ENCODE measurements at regions not wholly inside any gene's neighbourhood (a gene's known extent, or its start where the extent isn't known, plus 50 kb on each side); places are given as distances from the start of the nearest gene placed in this dataset.
"Not testable (repeated sequence)": the region's sequence is repeated elsewhere in the genome, so short reads cannot be mapped to it uniquely, and the experiment has no call there.

DNA sequence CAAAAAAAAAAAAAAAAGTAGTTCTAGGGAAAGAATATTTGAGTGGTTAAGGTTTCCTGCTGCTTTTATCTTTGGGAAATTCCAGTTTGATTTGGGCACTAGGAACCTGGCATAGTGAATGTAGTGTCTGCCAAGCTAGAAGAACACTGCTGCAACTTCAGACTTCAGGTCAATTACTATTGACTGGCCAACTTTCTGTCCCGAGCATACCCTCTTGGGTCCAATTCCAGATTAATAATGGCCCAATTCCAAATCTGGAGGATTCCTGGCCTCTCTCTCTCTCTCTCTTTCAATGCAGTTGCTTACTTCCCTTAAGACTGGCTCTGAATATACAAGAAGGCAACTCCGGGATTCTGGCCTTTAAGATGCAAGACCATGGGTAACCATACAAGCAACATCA lies 74.9 kb downstream of the ANKEF1 start:
- DNase-seq = no peak

DNA sequence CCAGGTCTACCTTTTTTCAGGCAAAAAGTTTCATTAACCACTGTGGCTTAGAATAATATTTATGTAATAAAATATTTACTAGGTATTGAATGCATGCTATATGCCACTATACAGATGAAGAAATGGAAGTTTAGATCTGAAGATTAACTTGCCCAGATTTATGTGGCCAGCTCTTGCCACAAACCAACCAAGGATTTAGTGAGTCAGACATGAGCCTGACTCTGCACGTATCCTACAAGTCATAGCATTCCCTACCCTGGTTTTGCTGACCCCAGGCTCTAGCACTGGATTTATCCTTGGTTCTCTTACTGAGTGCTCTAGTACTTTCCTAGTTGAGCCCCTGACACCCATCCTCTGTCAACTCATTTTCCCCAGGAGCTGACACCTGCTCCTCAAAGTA lies 75.4 kb downstream of the ANKEF1 start:
- DNase-seq = no peak

DNA sequence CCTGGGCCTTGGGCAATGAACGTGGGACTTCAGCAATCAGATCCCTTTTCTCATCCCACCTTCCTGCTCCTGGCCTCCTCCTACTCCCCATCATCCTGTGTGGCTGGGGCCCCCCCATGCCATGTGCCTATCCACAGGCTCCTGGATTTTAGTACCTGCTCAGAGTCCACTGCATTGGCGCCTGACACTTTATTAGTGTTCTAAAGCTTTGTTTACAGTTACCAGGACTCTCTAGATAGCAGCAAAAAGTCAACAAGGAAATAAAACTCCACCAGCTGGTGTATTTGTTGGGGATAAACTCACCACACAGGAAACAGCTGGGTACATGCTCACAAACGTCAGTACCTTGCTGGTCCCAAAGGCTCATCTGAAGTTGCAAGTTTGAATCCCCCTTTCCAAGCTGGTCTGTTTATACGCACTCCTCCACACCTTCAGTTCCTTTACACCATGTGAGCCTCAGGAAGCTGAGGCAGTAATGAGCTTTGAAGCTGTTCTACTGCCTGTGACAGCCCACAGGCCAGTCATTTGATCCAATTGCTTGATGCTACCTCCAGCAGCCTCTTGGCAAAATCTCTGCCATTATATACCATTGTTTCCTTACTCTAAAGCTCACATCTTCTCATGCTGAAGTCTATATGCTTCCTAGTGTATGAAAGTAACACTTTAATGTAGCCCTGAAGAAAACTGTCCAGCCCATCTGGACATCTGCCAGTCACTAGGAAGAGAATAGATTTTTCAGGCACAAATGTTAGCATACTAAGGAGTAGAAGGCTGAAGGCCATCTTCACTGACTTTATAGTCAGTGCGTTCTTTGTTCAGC lies 76.6 kb downstream of the ANKEF1 start:
- DNase-seq = peak; percentile 86 to 90

DNA sequence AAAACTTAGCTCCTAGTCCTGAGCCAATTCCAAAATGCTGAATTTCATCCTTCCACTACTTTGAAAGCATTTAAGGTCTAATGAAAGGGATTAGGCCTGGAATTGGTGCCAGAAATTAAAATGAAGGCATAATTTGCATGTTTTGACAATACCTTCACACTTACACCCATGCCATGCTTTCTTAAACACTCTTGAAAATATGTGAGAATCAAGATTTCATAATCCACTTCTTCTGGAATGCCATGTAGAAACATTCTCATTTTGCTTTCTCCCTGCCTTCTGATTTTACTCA lies 77.1 kb downstream of the ANKEF1 start:
- no peak for DNase-seq

DNA sequence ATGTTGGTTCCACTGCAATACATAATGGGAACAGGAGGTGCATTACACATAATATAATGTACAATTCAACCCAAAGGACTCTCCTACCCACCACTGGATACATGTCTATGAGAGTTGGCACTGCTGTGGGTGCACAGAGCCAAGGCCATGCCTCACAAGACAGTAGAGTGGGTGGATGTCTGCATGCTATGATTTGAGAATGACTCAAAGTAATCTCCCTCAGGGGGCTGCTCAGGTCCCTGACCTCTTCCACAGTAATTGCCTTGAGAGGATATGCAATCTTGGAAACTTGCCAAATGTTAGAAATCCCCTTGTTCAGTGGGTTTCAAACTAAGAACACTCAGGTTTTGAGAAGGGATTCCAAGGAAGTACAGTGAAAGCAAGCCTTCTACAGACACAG lies 79.0 kb downstream of the ANKEF1 start:
- DNase-seq = no peak

DNA sequence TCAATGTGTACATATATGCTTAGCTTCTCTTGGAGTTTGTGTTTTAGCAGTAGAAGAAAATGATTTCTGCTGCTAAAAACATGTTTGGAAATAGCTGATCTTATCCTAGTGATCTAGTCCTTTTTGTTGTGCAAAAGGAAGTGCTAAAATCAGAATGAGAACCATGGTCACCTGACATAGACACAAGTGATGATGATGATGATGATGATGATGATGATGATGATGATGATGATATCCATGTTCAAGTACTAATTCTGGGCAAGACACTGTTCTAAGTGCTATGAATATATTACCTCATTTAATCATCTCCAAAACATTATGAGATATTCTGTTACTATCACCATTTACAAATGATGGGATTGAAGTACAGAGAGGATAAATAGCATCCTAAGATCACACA lies 79.8 kb downstream of the ANKEF1 start:
- DNase-seq = no peak

DNA sequence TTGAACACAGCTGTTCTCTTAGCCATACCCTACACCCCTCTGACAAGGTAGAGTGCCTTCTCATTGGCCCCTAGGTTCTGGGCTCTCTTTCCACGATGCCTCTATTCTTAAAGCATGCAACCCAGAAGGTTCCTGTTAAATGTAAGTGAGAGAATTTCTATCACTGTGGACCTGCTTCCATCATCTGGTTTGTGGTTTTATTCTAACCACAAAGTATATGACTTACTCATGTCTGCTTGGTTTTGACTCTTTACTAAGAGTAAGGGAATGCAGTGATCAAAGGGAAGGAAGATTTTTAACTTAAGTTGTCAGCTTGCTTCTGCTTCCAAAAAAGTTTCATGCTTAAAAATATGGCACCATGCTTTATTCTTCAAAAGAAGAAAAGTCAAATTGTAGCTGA lies 80.2 kb downstream of the ANKEF1 start:
- DNase-seq = no peak

DNA sequence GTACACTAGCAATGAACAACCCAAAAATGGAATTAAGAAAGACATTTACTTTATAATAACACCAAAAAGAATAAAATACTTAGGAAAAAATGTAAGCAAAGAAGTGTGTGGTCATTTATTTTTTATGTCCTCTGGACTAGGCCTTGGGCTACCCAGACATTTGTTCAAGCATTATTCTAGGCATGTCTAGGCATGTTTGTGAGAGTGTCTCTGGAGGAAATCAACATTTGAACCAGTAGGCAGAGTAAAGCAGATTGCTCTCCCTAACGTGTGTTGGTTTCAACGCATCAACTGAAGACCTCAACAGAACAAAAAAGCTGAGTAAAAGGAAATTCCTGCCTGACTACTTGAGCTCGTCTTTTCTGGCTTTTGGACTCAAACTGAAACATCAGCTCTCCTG lies 84.5 kb downstream of the ANKEF1 start:
- DNase-seq = peak in 1 of 2 experiments; percentile 46

DNA sequence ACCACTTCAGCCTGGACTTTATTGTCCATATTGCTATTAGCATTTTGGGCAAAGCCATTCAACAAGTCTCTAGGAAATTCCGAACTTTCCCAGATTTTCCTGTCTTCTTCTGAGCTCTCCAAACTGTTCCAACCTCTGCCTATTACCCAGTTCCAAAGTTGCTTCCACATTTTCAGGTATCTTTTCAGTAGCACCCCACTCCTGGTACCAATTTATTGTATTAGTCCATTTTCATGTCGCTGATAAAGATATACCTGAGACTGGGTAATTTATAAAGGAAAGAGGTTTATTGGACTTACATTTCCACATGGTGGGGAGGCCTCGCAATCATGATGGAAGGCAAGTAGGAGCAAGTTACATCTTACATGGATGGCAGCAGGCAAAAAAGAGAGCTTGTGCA lies 90.1 kb downstream of the ANKEF1 start:
- not testable (repeated sequence) for DNase-seq

DNA sequence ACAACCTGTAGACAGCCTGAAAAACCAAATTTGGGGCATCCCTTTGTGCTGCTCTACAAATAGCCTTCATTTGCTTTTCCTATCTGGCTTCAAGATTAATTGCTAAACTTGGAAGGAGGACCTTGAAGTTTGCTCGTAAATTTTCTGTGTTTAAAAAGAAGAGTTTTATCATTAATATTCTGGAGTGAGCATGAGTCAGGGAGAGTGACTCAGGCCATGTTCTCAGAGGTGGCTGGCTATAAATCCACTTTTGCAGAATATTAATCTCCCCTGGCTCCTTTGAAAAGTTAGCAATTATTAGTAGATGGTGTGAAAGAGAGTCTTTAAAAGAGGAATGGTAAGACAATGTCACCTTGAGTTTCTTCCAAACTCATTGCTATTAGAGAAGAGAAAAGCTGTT lies 91.0 kb downstream of the ANKEF1 start:
- no peak for DNase-seq

DNA sequence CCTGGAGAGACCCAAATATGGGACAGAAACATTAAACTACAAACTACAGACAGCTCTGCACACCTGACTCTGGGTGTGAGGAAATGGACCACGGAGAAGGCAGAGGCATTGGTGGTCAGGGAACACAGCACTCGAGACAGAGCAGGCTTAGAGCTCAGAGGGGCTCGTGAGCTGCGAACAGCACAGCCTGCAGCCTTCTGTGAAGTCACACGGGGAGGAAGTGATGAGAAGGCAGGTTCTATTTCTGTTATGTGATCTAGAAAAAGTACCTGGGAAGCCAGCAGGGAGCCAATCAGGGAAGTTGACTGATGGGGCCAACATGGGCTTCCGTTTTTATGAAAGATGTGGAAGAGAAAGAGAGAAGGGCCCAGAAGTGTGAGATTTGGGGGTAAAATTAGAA lies 88.9 kb upstream of the SNAP25 start:
- no peak for DNase-seq

DNA sequence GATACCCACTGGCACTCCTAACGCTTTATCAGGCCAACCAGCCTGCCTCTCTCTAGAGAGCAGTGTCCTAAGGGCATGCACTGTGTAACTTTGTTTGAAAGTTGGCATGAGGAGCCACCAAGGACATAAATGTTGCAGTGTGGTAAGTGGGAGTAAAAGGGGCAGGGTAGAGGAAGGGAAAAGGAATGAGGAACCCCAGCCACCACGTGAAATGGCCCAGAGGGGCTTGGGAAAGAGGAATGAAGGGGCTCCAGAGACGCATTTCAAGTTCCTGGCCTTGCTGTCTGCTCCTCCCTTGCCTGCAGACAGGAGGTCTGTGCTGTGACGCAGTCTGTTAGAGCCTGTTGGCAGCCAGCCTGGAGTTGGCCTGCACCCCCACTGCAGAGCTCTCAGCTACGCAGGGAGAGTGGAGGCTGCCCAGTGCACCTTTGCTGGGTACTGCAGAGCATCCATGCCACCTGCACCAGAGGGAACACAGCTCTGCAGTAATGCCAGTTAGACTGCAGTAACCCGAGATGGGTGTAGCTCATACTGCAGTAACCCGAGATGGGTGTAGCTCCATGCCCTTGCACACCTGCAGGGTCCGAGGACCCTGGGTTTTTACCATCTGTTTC lies 86.8 kb upstream of the SNAP25 start:
- DNase-seq = peak; percentile 93 to 97

DNA sequence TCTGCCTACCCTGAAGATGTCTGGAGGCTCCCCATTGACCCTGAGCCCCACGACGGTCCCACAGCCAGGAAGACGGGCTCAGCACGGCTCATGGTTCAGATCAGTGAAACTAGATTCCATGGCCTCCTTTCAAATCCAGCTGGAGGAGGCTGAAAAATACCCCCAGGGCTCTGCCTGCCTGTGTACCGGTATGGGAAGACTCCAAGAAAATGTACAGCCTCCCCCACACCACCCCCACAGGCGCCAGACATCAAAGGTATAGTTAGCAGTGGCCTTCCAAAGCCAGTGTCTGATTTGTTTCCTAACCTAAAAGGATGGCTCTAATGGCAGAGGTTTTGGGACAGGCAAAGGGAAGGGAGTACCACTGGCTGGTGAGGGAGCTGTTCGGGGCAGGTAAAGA lies 86.2 kb upstream of the SNAP25 start:
- DNase-seq = peak in 1 of 2 experiments; percentile 63

DNA sequence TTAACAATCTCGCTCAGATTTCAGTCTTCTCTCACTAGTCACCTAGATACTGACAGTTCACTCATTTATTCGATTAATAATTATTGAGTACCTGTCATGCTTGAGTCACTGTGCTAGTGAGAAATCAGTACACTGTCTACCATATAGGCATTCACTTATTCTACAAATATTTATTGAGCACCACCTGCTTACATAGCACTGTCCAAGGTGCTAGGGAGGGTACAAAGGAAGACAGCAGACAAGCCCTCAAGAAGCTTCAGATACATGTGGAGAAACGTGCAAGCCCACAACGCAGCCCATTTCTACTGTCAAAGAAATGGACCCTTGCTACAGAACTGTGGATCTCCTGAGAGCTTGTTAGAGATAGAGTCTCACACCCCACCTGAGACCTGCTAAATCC lies 85.1 kb upstream of the SNAP25 start:
- no peak for DNase-seq

DNA sequence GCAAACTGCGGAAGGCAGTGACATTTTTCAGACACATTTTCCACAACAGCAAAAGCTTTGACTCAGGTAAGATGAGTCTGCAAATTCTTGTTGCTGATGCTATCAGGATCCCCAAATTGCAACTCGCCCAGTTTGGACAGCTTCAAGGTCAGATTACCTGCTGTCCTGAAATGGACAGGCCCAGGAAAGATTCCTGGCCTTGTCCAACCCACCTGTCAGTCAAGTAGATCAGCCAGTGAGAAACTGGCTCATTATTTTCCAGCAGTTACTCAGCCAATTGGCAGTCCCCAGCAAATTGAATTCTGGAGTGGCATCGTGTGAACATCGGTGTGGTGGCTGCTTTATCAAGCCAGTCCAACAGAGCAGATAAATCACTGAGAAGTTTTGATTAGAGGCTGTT lies 84.5 kb upstream of the SNAP25 start:
- no peak for DNase-seq

DNA sequence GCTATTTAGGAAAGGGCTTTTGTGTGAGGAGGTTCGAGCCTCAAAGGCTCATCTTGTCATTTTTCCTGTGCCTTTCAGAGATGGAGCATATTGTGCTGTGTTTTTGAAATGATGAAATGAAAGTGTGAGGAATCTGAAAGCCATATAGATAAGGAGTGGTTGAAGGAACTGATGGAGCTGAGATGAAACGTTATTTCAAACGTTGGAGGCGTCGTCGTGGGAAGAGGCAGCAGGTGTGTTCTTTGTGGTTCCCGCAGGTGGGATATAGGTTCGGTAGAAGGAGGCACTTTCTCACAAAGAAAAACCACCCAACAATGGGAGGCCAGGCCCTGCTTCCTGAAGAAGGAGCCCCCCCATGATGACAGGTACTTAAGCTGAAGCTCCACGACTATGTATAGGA lies 83.2 kb upstream of the SNAP25 start:
- no peak for DNase-seq

DNA sequence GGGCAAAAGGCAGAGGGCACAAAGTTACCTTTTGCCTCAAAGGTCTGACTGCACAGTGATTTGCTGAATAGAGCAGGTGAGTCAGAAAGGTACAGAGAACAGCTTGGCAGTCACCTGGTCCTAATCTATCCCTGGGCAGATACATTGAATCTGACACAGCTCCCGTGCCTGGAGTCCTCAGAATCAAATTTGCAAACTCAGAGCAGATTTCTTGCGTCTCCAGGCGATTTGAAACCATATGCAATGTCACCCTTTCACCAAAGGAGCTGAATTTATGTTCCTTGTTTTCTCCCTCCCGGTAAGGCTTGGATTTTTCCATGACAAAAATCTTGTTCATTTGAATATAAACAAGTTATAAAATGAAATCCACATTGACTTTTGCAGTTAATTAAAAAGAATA lies 81.6 kb upstream of the SNAP25 start:
- DNase-seq = no peak

DNA sequence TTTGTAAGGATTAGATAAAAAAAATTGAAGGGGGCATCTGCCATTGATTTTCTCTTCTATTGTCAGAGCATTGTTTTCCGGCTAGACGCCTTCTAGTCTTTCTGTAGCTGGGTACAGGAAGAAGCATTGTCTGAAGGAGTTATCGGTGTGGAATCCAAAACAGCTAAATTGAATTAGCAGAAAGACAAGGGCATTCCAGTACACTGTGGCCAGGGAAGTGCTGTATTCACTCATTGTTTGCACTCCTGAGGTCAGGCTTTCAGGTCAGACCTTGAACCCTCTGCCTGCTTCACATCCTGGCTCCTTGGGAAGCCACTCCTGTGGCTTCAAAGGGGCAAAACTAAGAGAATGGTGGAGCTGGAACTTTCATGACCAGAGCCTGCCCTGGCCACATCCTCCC lies 81.1 kb upstream of the SNAP25 start:
- no peak for DNase-seq

DNA sequence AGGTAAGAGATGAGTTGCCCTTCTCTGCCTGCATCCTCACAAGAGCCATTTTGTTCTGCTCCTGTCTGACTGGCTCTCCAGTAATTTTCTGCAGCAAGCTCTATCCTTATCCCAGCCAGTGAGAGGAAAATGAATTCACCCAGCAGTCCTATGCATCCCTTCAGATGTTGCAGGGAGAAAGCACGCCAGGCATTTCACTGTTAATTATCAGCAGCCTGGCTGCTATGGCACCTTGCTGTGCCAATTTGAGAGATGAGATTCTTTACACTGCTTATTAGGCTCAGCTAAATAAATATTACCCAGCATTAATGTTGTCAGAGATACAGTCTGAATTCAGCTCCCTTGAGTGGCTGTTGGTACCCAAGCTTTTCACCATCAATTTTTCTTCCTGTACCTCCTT lies 61.1 kb upstream of the SNAP25 start:
- no peak for DNase-seq

DNA sequence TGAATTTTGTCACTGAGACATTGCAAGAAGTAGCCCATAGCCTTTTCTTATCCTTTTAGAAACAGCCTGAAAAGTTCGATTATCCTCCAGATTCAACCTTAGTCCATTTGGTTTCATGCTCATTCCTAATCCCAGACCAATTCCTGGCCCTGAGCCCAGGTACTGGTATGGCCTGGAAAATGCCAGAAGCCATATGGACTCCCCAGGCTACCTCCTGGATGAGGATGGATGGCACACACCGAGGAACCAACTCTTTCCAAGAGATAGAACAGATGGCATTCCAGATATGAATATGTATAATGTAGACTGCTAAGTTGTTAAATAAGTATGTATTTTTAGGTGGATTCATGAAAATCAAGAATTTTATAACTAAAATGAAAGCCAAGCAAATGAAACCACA lies 51.6 kb upstream of the SNAP25 start:
- no peak for DNase-seq

DNA sequence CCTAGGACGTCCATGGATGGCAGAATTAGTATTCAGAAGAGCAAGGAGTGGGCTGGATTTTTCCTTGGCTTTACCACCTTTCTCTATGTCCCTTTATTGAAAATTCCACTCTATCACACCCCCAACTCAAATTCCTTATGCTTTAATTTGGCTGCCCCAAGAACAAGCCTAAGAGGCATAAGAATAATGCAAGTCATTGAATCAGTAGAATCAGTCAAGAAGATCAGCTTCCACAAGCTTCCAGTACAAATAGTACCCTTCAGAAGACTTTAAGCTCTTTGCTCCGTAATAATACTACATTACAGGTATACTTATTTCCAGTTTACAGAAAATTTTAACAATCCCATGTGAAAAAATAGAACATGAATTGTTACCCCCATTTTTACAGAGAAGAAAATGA lies 51.0 kb upstream of the SNAP25 start:
- DNase-seq = no peak

Data from SHP77 (cell line).